GM19240 (cell line): ENCODE measurements at regions not wholly inside any gene's neighbourhood (a gene's known extent, or its start where the extent isn't known, plus 50 kb on each side); places are given as distances from the start of the nearest gene placed in this dataset.
"Not testable (repeated sequence)": the region's sequence is repeated elsewhere in the genome, so short reads cannot be mapped to it uniquely, and the experiment has no call there.

Experiments used
- DNase-seq: peaks from one replicate; pipeline ENCODE4 v3.0.0; 2011; ENCODE audit warnings: low spot score; ENCODE audit not compliant: insufficient read length

DNA sequence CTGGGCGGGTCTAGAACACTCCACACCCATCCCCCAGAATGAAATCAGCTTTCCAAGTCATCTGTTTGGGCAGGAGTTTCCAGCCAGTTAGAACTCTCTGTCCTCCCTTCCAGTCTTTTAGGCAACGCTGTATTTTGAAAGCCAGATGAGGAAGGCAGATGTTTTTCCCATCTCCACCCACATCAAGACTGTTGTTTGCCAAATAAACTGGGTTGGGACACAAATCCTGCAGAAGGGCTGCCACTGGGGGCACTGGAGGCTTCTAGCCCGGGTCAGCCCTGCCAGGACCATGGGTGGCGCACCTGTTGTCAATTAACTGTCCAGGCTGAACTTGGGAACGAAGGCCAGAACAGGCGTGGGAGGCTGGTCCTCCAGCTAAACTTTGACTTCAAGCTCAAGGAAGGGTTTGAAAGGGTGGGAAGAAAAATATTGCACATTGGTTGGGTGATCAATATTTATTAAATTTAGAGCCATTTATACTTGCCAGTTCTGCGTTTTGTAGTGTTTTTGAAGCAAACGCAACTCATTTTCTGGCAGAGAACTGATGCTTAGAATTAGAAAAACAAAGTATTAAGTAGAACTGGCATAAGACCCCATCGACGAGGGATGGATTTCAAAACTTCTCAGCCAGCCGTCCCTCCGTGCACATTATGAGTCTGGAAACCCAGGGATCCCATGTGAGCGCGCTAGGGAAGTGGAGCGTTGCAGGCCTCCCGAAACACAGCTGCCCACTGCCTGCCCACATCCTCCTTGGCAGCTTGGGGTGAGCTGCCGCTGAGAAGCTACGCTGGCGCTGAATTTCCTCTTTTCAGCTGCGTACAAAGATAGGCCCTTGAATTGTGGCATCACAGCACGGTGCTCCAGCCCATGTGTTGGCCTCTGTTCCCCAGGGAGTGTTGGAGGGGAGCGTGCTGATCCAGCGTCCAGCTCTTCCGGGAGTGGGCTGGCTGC is 297.4 kb downstream of the QKI start:
- no peak for DNase-seq

DNA sequence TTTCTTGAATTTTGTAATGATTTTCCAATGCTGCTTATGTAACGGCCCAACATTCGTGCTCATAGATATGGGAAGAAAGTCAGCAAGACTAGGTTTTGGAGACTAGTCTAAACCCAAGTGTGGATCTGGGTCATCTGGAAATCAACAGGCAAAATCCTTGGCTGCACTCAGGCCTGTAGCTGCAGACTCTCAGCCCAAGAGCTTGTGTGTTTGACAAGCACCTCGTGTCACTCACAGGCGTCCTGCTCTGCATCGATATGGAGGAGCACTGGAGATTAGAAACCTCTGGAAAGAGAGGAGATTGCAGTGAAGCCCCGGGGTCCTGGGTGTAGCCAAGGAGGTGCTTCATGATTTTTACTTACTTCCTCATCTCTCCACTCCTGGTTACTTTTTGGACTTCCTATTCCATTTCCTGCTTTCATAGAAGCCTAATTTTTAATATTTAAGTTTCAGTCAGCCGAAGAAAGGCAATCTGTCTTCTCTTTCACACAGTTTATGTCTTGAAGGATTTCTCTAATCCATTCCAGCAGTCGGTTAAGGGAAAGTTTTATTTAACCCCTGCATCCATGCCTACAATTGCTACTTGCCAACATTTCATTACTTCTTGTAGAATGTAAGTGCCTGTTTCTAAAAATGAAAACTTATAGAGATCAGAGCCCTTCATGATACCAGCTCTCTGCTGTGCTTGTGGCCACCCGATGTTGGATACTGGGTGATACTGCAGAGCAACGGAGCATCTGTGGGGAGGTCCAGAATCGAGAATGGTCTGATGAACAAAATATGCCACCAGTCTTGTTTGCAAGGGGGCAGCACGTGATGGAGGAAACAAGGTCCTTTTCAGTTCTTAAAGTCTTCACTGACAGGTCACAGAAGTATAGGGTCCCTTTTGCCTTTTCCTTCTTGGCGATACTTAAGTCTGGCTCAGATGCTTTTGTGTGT is 296.3 kb downstream of the QKI start:
- no peak for DNase-seq

DNA sequence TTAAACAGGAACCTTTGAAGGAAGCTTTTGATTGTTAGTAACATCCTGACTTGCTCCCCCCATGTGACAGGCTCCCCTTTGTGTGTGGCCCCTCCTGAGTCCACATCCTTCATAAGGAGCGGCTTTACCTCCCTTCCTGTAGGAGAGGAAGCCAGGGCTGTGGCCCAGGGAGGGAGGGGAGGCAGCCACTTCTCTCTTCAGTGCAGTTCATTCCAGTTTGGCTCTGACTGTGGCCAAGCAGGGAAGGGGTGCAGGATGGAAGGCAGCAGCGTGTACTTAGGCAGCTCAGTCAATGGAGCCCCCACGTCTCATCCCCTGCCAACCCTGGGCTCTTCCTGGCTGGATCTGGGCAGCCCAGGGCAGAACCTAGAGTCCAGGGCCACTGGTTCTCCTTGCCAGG is 295.2 kb downstream of the QKI start:
- no peak for DNase-seq

DNA sequence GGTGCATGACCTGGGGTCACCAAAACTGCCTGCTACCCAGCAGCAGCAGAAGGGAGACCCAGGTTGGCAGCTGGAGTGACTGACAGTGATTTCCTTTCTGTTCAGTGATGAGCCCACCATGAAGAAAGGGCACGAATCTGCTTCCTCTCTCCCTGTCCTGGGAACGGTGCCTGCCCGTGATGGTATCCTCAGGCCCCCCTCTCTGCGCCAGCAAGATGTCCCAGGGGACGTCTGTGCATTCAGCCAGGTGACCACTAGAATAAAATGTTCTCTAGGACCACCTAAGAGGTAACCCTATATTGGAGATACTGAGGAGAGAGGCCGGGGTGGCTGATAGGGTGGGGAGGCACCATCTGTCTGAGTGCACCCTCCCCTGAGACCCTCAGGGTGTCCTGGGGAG is 294.7 kb downstream of the QKI start:
- DNase-seq: no peak

DNA sequence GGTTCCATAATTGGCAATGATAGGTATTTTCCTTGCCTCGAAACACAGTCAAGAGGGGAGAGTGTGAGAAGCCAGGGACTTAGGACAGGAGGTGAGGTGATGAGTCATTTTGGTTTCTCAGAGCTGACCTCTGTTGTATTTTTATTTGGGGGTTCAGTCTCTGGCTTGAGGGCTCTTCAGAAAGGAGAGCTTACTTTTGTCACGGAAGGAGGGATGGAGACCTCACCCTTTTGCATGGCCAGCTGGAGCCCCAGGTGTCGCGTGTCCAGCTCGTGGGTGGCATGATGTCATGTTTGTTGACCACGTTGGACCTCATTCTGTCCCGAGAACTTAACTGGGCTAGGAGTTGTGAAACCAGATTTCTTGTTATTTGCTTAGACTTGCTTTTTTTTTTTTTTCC is 293.9 kb downstream of the QKI start:
- peak; percentile 25 for DNase-seq

DNA sequence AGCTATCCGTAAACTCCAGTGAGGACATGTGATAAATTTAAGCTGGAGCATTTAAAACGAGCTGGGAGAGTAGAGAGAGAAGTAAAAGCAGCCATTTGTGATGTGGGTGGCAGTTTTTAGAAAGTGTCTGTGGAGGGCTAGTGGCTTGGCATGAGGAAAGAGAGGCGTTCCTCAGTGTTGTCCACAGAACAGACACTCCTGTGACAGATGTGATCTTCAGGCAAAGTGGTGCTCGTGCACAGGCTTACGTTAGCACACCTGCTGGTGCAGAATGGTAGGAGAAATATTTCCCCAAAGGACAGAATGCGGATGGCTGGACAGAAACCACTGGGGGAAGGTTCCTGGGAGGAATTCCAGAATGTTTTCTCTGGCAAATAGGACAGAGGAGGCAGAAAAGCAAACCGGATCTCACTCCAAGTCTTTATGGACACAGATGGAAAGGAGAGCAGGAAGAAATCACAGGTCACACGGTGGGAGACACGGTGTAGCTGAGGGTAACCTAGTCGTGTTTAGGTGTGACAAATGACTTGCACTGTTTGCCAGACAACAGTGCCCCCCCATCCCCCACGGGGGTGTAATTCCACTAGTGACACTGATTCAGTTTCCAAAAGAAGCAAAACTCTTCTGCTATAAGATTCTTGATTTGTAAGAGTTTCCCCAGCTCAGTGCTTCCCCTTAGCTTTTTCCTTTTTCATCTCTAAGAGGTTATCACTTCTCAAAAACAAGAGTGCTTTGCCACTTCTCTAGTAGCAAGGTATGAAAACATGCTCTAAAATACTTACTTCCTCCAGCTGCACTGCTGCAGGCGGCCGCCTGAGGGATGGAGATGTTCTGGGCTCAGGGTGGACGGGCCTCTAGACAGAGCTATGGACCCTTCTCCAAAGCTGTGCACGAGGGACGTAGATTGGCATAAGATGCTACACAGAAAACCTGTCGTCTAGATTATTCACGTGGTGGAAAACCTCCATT is 293.2 kb downstream of the QKI start:
- DNase-seq: peak; percentile 27

DNA sequence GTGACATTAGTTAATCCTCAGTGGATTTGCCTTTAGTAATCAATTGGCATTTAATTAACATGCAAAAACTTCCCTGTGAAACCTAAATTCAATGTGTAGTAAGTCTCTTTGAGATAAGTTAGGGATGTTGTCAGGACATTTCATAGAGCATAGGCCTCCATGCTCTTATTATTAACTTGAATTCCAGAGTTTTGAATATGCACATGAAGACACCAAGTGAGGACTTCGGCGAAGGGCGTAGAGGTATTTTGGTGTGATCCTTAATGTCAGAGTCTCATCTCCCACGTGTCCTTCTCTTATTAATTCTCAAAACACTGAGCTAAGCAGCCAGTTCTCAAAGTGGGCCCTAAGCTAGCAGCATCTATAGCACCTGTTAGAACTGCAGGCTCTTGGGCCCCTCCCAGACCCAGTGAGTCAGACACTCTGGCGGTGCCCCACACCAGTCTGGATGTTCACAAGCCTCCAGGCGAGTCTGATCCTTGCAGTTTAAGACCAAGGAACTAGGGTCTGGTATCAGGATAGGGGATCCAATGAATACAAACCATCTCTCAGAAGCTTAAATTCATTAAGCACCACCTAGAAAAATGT is 292.1 kb downstream of the QKI start:
- no peak for DNase-seq

DNA sequence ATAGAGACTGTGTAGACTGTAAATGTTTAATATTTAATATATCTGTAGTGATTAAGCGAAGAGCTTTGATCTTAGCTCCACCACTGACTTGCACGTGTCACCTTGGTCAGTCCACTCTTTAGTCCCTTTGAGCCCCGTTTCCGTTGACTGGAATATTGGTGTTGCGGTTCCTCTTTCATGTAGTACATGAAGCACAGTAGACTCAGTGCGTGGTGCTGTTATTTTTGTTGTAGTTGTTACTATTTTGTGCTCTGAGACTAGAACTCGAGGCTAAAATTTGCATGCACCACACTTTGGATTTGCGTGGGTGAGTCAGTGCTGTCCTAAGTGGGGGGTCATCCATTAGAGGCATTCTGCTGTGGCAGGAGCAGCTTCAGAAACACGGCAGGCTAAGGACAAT is 291.4 kb downstream of the QKI start:
- no peak for DNase-seq

DNA sequence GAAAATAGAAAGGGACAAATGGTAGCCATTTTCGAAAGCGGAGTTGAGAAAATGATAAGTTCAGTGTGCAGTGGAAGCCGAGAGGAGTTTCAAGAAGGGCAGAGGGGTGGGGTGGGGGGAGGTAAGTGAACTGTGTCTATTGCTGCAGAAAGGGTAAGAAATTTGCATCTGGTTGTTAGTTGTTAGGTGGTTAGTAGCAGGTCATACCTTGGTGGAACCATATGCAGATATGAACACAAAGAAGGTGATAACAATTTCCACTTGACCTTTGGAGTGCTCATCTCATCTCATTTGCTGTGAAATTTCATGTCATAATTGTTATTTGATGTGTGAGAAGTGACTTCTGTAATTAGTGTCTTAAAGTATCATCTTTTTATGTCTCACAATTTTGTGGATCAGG is 288.2 kb downstream of the QKI start:
- no peak for DNase-seq

DNA sequence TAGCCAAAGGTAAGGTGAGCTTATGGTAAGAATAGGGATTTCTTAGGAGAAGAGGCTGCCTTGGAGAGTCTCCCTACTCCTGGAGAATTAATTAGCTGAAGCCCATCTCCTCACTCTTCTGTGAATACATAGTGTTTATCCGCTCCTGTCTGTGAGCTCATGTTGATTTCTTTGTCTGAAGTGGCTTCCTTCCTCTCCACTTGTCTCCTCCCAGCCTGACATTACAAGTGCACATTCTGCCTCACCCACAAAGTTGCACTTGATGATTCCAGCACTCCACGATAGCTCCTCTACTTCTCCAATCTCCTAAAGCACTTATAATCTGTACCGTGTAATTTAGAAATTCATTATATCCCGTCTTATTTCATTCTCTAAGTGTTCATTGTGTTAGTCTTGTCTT is 287.2 kb downstream of the QKI start:
- DNase-seq: no peak

DNA sequence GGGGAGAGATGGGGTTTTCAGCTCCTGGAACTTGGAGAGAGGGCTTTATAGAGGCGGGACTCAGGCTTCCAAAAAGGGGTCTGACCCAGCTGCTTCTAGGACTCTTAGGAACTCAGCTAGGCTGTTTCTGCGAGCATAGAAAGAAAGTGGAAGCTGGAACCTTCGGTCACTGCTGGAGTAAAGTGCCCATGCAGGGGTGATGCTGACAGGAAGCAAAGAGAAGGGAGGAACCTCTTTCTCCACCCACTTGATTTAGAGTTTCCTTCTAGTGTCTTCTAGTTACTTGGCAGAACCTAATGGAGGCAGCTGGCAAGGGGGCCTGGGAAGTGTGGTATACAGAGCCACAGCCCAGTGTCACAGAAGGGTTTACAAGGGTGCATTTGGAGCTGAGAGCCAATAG is 283.6 kb downstream of the QKI start:
- no peak for DNase-seq

DNA sequence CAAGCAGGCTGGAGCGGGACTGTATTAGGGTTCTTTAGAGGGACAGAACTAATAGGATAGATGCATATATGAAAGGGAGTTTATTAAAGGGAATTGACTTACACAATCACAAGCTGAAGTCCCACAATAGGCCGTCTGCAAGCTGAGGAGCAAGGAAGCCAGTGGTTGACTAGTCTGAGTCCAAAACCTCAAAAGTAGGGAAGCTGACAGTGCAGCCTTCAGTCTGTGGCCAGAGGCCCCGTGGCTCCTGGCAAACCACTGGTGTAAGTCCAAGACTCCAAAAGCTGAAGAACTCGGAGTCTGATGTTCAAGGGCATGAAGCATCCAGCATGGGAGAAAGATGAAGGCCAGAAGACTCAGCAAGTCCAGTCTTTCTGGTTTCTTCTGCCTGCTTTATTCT is 281.8 kb downstream of the QKI start:
- DNase-seq: not testable (repeated sequence)

DNA sequence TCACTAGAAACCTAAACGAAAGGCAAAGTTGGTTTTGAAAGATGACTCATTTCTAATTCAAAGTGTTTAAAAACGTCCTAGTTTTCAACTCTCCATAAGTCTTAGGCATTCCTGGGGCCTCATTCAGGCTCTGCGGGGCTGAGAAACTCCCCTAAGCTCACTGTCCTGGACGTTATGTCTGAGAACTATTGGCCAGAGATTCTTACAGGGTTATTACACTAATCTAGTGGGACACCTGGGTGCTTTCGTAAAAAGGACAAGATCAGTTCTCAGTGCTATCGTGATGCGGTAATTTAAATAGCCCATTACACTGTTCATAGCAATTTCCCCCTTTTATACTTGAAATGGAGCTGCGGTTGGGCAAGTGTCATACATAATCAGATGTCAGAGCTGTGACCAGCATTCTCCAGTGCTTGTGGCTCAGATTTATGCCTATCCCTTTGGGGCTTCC is 280.9 kb downstream of the QKI start:
- no peak for DNase-seq

DNA sequence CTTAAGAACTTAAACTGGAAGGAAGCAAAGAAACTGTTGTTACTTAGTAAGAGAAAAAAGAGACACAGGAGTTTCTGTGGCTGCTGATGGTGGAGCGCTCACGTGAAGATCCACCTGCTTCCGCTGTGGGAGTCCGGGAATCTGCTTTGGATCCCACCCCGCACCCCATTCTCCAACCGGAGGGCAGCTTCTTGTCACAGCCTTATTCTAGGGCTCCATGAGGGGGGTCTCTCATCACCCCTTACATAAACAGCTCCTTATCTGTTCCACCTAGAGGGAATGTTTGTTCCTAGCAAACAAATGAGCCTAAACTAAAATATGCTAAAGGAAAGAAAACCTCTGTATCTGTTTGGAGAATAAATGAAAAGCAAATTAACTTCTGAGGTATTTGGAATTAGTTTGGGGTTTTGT is 280.5 kb downstream of the QKI start:
- DNase-seq: no peak

DNA sequence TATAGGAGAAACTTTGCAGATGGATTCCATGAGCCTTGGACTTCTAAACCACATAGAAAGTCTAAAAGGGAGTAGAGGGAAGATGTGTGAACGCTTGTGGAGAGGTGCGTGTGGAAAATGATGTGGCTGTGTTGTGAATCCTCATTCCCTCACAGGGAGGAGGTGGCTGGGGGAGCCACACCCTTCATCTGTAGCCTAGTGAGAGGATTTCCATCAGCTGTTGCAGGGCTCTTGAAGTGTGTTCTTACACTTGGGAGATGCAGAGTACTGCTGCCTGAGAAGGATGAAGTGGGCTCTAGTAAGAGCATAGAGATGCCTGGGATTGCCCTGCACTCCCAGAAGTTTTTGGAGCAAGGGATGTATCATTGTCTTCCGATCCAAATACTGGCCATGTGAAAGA is 279.6 kb downstream of the QKI start:
- DNase-seq: no peak

DNA sequence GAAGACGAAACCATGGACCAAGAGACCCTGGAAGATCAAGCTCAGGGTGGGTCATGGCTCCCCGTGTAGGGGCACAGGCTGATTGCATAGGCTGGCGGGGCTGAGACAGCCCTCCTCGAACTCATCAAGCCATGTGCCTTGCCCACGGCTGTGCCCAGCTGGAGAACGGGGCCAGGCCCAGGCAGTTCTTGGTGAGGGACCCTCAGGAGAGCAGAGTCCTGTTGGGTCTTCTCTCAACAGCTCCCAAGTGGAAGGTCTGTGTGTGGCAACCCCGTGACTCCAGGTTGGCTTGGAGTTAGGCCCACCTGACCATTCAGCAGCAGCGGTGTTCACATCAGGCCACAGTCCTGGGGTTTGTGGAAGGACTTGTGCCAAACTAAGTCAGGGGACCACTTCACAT is 276.5 kb downstream of the QKI start:
- no peak for DNase-seq

DNA sequence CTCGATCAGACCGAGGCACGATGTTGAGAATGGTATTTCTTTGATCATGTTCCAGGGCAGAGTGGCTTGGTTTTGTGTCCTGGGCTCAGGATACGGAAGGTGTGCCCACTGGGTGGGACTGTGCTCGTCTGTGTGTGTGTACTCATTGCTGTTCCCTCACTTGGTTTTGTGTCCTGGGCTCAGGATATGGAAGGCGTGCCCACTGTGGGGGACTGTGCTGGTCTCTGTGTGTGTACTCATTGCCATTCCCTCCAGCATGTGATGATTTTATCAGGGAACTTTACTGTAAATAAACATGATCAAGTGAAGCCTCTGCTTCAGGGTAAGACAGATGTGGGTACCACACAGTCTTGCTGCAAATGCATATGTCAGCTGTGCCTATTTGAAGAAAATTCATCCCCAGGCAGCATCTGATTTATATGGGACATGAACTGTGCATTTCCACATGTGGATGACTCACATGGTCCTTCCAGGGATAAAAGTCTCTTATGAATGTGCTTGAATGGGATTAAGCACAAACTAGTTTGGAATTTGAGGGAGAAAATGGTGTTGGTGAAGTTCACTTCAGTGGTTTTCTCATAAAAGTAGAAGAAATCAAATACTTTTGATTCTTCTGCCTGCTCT is 274.3 kb downstream of the QKI start:
- DNase-seq: no peak

DNA sequence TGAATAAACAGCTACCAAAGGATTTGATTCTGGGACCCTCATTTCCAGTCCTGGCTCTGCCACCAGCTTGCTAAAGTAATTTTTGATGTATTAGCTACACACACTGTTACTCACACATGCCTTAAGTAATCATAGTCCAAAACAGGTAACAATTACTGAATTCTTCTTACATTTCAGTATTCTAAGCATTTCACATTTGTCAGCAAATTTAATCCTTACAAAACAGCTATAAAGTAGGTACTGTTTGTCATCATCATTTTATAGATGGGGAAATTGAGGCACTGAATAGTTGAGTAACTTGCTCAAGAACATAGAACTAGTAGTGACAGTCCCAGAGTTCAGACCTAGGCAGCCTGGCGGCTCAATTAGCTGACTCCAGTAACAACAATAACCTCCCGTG is 272.6 kb downstream of the QKI start:
- no peak for DNase-seq

DNA sequence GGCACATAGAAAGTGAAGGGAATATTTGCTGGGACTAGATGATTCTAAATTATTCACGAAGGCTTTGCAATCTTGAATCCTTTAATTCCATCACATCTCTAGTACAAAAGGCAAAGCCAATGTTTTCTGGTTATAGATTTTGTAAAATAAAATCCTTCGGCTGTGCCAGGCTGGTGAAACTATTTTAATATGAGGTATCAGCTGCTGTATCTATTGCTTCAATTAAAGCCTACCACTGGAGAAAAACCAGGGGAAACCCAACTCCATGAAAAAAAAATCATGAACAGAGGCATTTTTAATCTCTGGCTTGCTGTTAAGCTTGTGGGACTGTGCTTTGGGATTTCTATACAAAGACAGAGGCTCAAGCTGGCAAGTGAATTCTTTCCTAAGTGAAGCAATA is 271.8 kb downstream of the QKI start:
- DNase-seq: no peak

DNA sequence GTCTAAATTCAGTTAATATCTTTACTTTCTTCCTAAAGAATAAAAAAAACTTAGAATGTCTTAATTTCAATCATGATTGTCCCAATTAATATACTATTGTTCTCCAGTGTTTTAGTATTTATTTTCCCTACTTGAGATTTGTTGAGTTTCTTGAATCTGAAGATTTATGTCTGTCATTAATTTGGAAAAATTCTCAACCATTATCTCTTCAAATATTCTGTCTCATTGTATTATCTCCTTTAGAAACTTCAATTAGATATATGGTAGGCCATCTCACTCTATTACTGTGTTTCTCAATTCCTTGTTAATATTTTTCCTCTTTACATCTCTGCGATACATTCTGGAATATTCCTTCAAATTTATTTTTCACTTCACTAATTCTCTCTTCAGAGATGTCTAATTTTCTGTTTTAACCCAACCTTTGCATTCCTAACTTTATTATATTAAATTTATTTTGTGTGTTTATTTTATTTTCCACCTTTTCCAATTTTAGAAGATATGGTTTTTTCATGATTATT is 268.6 kb downstream of the QKI start:
- DNase-seq: no peak
